Smooth muscle cell (in vitro differentiated cells): ENCODE measurements at regions not wholly inside any gene's neighbourhood (a gene's known extent, or its start where the extent isn't known, plus 50 kb on each side); places are given as distances from the start of the nearest gene placed in this dataset.

Experiments used
- DNase-seq: peaks from one replicate; lab custom pipeline; 2025; ENCODE audit not compliant: unreplicated experiment; lab: John Stamatoyannopoulos, UW
- H2AFZ ChIP-seq: fragments of 200-600 bp; sonication (generic); 2 replicates; pipeline ENCODE4 v1.6.0; 2016; ENCODE audit warnings: antibody characterized with exemption, low read depth, mild to moderate bottlenecking
- H3F3A ChIP-seq: fragments of 200-600 bp; sonication (generic); 2 replicates; pipeline ENCODE4 v1.6.0; 2017; ENCODE audit warnings: antibody characterized with exemption, low read depth
- H3K27ac ChIP-seq: fragments of 200-600 bp; sonication (generic); 2 replicates; pipeline ENCODE4 v1.5.1; 2016; ENCODE audit warnings: low read depth, mild to moderate bottlenecking
- H3K27me3 ChIP-seq: fragments of 200-600 bp; sonication (generic); 2 replicates; pipeline ENCODE4 v1.6.1; 2016; ENCODE audit warnings: low read depth, mild to moderate bottlenecking
- H3K36me3 ChIP-seq: fragments of 200-600 bp; sonication (generic); 2 replicates; pipeline ENCODE4 v1.5.1; 2016; ENCODE audit warnings: low read depth
- H3K4me1 ChIP-seq: fragments of 200-600 bp; sonication (generic); 2 replicates; pipeline ENCODE4 v1.5.1; 2016; ENCODE audit warnings: low read depth
- H3K4me2 ChIP-seq: fragments of 200-600 bp; sonication (generic); 2 replicates; pipeline ENCODE4 v1.6.0; 2016; ENCODE audit warnings: mild to moderate bottlenecking
- H3K4me3 ChIP-seq: fragments of 200-600 bp; sonication (generic); 2 replicates; pipeline ENCODE4 v1.5.1; 2016; ENCODE audit warnings: mild to moderate bottlenecking
- H3K79me2 ChIP-seq: fragments of 200-600 bp; sonication (generic); 2 replicates; pipeline ENCODE4 v1.6.0; 2016; ENCODE audit warnings: low read depth, mild to moderate bottlenecking
- H3K9ac ChIP-seq: fragments of 200-600 bp; sonication (generic); 2 replicates; pipeline ENCODE4 v1.6.0; 2016; ENCODE audit warnings: low read depth
- H3K9me3 ChIP-seq: fragments of 200-600 bp; sonication (generic); replicated peaks from 2 replicates; pipeline ENCODE4 v1.5.1; 2016; ENCODE audit warnings: low read depth
- H4K20me1 ChIP-seq: fragments of 200-600 bp; sonication (generic); 2 replicates; pipeline ENCODE4 v1.6.0; 2016; ENCODE audit warnings: low read depth
- WGBS: methylation state at CpG from one replicate; pipeline ENCODE4 v1.1.7; 2016; ENCODE audit warnings: low lambda C conversion rate; 5-methylcytosine and 5-hydroxymethylcytosine counted together
- TF ChIP-seq, protein P1 (sequence below): fragments of 200-600 bp; sonication (generic); IDR thresholded peaks from 2 replicates; pipeline ENCODE4 v1.5.1; 2017; ENCODE audit warnings: borderline replicate concordance, mild to moderate bottlenecking, antibody characterized with exemption; ENCODE audit not compliant: insufficient read depth, poor library complexity, severe bottlenecking

DNA sequence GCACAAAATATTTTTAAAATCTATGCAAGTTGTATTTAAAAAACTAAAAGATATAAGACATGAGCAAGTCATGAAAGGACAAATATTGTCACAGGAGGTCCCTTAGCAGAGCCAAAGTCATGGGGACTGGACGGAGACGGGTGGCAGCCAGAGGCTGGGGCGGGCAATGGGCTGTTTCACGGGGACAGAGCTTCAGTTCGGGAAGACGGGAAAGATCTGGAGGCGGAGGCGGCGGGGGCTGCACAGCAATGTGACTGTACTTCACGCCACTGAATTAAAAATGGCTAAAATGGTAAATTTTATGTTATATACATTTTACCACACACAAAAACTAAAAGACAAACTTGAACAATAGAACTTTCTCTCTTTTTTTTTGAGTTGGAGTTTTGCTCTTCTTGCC is 60.0 kb upstream of the METRNL start:
- Histone ChIP-seq H3F3A (no peaks in the 10 kb centered on the region), H3K4me3 (no peak overlapping the region), H3K36me3 (no peaks in the 10 kb centered on the region), H3K79me2 (no peaks in the 10 kb centered on the region), H3K27me3 (no peaks in the 10 kb centered on the region), H4K20me1 (no peaks in the 10 kb centered on the region), H3K4me1 (no peaks in the 10 kb centered on the region), H3K9me3 (no peaks in the 10 kb centered on the region), H2AFZ (no peak overlapping the region), H3K4me2 (no peak overlapping the region), H3K27ac (no peak overlapping the region), H3K9ac (no peak overlapping the region)
- DNase-seq: no peak
- TF ChIP-seq, protein P1, sequence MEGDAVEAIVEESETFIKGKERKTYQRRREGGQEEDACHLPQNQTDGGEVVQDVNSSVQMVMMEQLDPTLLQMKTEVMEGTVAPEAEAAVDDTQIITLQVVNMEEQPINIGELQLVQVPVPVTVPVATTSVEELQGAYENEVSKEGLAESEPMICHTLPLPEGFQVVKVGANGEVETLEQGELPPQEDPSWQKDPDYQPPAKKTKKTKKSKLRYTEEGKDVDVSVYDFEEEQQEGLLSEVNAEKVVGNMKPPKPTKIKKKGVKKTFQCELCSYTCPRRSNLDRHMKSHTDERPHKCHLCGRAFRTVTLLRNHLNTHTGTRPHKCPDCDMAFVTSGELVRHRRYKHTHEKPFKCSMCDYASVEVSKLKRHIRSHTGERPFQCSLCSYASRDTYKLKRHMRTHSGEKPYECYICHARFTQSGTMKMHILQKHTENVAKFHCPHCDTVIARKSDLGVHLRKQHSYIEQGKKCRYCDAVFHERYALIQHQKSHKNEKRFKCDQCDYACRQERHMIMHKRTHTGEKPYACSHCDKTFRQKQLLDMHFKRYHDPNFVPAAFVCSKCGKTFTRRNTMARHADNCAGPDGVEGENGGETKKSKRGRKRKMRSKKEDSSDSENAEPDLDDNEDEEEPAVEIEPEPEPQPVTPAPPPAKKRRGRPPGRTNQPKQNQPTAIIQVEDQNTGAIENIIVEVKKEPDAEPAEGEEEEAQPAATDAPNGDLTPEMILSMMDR: no peak
- 76% methylated on average over 10 of the region's 10 CpGs for WGBS

DNA sequence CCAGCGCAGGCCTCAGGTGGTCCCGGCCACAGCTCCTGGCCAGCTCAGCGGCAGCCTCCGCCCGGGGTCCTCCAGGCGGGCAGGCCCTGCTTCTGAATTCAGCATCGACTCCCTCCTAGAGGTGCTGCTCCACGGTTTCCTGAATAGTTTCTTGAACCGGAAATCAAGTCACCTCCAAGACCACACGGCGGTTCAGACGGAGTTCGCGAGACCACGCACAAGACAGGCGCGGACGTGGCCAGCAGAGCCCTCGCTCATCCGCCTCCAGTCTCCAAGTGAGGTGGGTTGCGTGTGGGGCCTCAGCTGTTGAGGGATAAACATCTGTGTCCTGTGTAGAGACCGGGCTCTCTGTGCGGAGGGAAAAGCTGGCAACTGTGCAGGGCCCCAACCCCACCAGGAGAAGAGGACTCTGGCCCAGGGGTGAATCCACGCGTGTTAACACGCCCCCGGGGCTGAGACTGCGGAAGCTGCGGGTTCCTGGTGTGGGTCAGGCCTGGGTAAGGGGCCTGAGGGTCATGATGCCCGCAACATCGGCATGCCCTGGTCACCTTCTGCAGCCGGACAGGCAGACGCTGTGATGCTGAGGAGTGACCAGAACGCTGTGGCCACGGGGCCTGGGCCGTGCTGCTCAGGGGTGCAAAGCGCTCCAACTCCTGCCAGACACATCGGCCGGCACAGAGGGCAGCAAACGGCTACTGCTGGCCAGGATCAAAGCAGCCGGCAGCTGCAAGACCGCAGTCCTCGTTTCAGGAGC is 55.0 kb upstream of the METRNL start:
- H3K4me1 ChIP-seq: no peaks in the 10 kb centered on the region
- no peaks in the 10 kb centered on the region for H3K27me3 ChIP-seq
- TF ChIP-seq, protein P1: no peak
- H3K9ac ChIP-seq: no peak overlapping the region
- H3F3A ChIP-seq: no peaks in the 10 kb centered on the region
- no peaks in the 10 kb centered on the region for H3K36me3 ChIP-seq
- H3K27ac ChIP-seq: no peak overlapping the region
- no peak overlapping the region for H3K4me2 ChIP-seq
- no peak overlapping the region for H2AFZ ChIP-seq
- DNase-seq: no peak
- H3K4me3 ChIP-seq: no peak overlapping the region
- H3K9me3 ChIP-seq: no peaks in the 10 kb centered on the region
- H4K20me1 ChIP-seq: no peaks in the 10 kb centered on the region
- 98% methylated on average over 42 of the region's 43 CpGs for WGBS
- no peaks in the 10 kb centered on the region for H3K79me2 ChIP-seq

DNA sequence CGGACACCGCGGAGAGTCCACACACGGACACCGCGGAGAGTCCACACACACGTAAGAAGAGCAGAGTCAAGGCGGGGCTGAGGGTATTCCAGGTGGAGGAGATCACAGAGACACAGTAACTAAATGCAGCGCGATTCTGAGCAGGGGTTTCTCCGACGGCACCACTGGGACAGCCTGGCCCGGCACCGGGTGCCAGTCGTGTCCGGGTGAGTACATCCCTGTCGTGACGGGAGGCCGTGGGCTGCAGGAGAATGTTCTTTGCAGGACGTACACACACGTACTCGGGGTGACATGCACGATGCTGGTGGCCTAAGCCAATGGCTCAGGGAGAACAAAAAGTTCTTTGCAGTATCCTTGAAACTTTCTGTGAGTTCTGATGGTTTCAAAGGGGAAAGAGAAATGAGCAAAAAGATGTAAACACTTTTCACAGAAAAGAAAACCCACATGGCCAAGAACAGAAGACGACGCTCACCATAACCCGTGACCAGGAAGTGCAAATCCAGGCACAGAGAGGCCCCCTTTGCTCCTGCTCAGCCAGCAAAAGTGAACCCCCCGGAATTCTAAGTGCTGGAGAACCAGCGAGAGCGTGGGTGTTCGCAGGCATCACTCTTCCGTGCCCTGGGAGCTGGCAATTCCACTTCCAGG is 53.7 kb upstream of the METRNL start:
- 93% methylated on average over 31 of the region's 31 CpGs for WGBS
- no peaks in the 10 kb centered on the region for H3K36me3 ChIP-seq

More for the DNA sequence above, 53.7 kb upstream of the METRNL start:
- H3K27ac ChIP-seq: no peak overlapping the region
- no peak overlapping the region for H3K9ac ChIP-seq
- H3K79me2 ChIP-seq: no peaks in the 10 kb centered on the region
- no peaks in the 10 kb centered on the region for H3K9me3 ChIP-seq
- H3K4me2 ChIP-seq: no peak overlapping the region
- H3K4me1 ChIP-seq: no peaks in the 10 kb centered on the region
- no peak overlapping the region for H2AFZ ChIP-seq
- H3K4me3 ChIP-seq: no peak overlapping the region
- H4K20me1 ChIP-seq: no peaks in the 10 kb centered on the region
- TF ChIP-seq, protein P1: no peak
- no peaks in the 10 kb centered on the region for H3K27me3 ChIP-seq
- no peaks in the 10 kb centered on the region for H3F3A ChIP-seq
- DNase-seq: no peak
